AML-193 (cell line): ENCODE measurements at regions not wholly inside any gene's neighbourhood (a gene's known extent, or its start where the extent isn't known, plus 50 kb on each side); places are given as distances from the start of the nearest gene placed in this dataset.

Source experiments
- DNase-seq, 2 experiments: peaks; one replicate each; lab custom pipeline; 2025; lab: John Stamatoyannopoulos, UW

DNA sequence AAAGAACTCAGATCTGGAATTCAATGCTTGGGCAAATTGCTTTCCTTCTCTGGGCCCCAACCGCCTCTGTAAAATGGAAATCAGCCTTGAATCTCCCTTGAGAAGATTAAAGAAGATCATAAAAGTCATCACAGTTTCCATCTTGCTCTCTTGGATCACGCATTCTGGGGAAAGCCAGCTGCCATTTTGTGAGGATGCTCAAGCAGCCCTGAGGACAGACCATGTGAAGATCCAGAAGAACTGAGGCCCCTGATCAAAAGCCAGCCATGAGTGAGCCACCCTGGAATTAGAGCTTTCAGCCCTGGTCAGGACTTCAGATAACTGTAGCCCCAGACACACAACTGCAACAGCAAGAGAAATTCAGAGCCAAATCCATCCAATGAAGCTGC, 229.3 kb downstream of the MN1 start:
- DNase-seq, result no peak

DNA sequence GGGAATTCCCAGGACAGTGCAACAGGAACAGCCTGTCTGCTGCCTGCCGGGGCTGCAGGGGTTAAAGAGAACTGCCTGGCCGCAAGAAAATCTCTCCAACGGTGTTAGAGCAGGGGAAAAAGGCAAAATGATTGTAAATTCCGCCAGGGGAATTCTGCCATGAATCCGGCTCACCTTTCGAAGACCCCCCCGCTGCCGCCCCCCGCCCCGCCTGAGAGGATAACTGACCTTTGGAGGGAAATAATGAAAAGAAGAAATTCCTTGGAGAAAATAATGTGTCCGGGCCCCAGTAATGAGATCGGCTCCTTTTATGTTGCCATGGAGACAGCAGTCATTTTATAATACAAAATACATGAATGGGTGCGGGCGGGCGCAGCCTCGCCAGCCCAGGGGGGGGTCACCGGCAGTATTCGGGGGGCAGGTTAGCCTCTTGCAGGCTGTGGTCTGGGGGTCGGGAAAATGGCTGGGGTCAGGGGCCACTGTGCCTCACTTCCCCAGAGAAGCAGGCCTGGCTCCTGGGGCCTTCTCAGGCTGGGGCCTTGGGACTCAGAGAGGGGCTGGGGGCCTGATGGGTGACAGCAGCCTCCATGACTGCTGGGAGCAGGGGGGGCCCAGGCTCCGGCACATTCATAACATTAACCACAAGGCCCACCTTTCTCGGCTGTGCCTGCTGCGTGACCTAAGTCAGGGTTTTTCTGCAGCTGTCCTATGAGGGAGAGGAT, 228.1 kb downstream of the MN1 start:
- no peak for DNase-seq

DNA sequence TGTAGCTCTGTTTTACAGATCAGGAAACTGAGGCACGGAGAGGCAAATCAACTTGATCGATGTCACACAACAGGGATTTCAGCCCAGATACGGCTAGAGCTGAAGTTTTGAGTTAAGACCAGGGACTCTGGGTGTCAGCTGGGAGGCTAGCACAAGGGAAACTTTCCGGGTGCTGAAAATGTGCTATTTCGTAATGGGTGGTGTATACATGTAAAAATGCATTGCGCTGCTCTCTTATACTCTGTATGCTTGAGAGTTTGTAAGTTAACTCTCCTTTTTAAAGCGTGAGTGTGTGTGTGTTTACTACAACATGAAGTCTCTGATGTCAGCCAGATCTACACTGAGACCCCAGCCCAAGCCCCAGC, 227.6 kb downstream of the MN1 start:
- DNase-seq, result no peak

DNA sequence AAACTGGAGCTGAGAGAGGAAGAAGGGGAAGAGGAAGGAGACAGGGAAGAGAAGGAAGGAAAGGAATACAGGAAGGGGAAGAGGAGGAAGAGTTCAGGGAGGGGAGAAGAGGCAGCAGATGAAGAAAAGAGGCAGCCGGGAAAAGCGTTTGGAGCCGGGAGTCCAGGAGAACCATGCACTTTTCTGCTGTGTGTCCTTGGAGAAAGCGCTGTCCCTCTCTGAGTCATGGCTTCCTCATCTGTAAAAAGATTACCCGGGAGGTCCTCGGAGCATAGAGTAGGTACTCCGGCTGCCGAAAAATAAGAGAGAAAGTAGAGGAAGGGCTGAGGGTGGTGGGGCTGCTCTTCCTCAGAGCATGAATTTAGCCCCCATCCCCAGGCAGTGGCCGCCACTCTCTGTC, 226.9 kb downstream of the MN1 start:
- no peak for DNase-seq

DNA sequence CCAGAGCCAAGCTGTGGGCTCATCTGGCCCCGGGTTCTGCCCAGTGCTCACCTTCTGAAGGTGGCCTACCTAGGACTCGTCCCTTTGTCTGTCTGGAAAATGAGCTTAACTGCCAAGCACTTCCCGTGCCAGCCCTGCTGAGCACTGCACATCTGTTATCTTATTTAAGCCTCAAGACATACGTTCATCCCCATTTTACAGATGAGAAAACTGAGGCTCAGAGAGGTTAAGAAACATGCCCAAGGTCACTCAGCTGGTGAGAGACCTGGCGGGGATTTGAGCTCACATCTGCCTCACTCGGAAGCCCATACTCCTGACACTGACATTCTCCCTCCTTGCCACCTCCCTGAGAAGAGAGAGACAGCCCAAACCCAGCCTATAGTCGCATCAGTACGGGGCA, 226.2 kb downstream of the MN1 start:
- DNase-seq, result no peak

DNA sequence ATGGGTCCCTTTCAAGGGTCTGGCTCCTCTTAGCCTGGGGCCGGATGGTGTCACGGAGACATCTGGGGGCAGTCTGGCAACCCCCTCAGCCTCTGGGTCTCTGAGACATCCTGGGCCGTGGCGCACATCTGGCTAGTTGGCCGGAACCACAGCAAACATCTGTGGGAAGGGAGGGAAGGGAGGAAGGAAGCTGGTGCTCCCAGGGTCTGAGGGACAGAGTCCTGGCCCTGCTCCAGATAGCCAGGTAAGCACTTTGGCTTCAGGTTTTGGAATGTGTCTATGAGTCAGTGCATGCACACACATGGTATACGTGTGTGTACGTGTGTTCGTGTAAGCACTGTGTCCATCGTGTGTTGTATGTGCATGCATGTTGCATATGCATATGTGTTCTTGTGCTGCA, 225.1 kb downstream of the MN1 start:
- DNase-seq, result no peak

DNA sequence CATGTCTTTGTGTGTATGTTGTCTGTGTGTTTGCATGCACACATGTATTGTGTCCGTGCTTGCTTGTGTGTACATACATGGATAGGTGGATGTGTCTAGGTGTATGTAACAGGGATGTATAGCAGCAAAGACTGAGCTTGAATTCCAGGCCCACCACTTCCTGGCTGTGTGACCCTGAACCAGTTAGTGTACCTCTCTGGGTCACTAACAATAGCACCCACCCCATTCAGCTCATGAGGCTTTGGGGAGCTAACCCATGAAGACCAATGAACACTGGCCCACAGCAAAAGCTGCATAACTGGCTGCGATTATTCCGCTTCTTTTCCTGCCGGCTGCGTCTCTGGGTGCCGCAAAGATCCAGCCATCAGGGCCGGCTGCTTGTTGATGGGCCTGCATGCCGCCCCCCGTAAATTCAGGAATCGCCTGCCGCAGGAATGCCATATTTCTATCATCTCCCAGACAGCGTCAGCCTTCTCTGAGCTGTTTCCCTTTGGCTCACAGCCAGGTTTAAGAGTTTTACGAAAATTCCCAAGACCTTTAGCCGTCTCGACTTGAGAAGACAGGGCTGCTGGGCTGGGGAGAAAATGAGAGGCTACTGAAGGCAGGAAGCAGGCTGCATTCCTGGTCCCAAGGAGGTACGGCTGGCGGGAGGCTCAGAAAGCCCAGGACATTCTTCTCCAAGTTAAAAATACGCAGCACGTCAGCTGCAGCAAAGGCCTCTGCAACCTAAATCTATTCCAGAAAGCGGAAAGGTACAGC, 224.6 kb downstream of the MN1 start:
- DNase-seq, result no peak

DNA sequence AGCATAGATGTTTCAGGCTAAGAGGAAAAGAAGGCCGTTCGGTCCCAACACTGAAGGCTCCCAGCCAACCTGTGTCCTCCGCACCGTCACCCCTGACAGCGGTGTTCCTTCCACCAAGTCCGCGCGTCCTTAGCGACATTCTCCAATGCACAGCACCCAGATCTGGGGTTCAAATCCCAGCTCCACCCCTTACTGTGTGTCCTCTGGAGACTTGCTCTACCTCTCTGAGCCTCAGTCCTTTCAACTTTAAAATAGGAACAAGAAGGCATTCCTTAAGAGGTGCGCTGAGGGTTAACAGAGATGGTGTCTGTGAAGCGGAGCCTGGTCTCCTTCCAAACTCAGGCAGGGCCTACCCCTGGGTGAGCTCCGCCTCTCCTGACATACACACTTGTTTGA, 224.0 kb downstream of the MN1 start:
- no peak for DNase-seq

DNA sequence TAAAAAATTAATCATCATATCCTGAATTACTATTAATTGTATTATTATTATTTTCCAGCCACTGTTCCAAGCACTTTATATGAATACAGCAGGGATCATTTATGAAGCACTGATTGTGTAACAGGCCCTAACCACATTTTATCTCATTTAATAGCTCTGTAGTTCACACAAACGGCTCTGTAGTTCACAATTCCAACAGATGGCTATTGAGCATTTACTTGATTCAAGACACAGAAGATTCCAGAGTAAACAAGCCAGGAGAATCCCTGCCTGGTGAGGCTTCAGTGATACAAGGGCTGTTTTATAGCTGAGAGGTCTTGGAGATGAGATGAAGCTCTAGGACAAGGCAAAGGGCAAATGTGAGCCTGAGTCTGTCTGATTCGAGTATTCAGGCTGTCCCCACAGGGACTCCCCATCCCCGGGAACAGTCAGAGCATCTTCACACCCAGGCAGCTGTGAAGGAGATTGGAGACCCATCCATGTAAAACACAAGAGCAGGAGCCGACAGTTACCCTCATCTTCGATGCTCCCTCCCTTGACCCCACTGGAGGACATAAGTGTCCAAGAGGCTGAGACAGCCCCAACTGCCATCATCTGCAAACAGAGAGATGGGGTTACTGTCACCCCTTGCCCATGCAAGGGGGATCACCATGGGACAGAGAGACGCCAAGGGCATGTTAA, 222.5 kb downstream of the MN1 start:
- no peak for DNase-seq

DNA sequence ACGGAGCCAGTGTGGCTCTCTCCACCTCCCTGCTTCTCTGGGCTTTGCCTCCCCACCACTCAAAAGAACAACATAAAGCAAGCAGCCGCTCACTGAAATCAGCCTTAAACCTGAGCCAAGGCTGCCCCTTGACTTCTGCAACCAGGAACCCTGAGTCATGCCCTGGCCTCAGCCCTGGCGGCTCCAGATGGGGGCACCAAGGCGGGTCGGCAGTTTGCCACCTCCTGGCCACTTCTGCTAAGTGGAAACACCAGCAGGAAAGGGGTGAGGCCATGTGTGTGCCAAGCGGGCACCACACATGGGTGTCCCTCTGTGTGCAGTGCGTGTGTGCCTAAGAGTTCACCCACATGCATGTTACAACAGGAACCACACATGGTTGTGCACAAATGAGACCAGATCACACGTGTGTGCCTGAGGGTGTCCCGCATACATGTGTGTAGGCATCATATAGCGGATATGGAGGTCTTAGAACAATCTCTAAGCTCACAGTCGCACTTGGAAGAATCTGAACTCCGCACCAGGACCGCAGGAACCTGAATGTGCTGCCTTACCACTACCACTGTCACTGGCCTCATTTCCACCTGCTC, 221.2 kb downstream of the MN1 start:
- no peak for DNase-seq

DNA sequence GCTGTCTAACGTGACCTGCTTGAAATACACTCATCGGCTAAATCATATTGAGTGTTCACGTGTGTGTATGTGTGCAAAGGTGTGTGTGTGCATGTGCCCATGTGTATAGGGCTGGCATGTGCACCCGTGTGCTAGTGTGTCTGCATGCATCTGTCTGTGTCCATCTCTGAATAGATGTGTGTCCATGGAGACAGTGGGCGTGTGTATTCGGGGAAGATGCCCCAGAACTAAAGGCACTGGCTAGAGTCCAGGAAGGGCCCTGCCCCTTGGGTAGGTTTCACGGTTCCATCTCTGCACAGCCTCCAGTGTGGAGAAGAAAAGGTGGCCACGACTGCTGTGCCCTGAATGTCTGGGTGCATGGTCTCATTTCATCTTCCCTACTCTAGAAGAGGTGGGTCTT, 220.3 kb downstream of the MN1 start:
- DNase-seq, result no peak

DNA sequence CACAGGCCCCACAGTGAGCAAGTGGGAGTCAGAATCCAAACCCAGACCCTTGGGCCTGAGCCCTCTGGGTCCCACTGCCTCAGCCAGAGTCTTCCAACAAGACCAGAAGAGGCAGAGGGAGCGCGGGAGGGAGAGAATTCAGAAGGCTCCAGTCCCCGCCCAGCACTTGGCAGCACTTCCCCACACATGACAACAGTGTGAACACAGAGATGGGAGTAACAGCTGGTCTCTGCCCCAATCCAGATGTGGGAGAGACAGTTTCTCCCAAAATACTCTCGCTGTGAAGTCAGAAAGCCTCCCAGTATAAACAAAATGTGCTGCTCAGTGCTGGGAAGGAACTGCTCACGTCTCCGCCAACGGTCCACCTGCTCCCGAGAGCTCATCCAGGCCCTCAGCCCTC, 219.9 kb downstream of the MN1 start:
- no peak for DNase-seq

DNA sequence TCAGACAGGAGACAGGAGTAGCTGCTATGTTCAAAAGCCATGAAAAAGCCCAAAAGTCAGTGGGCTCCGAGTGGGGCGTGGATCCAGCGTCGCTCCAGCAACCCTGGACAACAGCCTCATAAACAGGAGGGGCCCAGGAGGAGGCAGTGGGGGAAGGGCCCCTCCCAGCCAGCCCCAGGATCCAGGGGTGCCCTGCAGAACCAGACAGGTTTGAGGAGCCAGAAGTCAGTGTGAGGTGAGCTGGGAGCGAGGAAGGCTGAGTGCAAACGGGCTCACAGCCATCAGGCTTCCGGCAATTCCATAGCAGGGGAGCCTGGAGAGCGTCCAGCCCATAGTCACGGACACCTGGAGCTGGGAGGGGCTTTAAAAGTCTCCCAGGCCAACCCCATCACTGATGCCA, 217.7 kb downstream of the MN1 start:
- no peak for DNase-seq

DNA sequence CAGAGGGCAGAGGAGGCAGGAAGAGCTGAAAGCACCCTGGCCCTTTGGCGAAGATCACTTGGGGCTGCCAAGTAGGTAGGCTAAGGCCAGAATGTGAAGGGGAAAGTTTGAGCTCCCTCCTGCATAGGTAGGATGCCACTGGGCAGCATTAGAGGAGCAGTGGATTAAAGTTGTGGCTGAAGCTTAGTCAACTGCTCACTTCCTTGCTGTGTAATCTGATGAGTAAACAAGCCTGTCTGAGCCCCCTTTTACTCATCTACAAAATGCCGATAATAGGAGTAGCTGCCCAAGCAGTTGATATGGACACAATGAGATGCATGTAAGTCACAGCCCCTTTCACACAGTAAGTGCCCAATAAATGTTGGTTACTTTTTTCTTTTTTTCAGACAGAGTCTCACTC, 216.4 kb downstream of the MN1 start:
- DNase-seq, result no peak

DNA sequence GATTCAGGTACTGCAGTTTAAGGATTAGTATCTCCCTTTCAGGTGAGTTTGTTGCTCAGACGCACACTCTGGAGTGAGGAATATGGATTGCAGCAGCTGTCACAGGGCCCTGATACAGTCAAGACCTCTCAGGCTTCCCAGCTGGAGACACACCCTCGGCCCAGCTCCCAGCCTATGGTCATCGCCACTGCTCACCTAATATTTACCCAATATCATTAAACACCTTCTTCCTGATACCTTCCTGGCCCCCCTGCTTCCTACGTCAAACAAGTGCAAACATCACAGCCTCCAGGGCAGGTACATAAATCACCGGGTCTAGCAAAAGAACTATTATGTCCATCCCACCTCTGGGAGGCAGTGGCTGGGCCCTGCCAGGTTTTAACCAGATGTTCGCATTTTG, 213.3 kb downstream of the MN1 start:
- no peak for DNase-seq

DNA sequence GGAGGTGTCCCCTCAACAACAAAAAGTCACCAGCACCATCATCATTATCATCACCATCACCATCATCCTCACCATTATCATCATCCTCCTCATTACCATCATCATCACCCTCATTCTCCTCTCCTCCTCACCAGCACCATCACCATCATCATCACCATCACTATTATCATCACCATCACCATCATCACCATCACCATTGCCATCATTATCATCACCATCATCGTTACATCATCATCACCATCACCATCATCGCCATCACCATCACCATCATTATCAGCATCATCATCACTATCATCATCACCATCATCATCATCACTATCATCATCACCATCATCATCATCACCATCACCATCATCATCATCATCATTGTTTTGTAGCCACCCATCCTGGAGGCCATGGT, 212.6 kb downstream of the MN1 start:
- no peak for DNase-seq

DNA sequence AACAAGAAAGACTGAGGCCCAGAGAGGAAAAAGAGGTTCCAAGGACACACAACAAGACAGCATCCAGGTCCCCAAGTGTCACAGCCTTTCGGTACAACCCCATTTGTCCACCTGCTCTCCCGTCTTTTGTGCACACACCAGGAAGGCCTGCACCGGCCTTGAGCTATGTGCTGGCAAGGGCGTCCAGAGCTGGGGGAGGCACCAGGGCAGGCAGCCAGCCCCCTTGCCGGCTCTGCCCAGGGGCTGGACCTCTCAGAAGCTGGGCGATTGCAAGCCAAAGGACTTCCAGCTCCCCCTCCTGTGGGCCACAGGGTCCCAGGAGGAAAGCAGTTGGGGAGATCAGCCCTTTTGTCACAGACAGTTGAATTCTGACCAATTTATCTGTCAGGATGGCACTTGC, 210.5 kb downstream of the MN1 start:
- no peak for DNase-seq

DNA sequence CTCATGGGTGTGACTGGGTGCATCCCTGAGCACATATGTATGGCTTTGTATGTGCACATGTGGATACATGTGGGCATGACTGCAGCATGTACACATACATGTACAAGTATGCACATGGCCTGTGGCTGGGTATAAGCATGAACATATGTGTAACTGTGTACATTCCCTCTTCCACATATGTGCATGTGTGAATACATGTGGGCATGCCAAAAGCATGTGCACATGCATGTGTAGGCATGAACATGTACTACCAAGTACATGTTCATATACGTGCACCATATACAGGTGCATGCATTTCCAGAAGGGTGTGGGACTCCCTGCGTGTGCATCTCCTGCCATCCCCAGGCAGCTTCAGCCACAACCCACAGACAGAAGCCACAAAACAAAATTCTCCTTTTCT, 208.2 kb downstream of the MN1 start:
- DNase-seq, result no peak

DNA sequence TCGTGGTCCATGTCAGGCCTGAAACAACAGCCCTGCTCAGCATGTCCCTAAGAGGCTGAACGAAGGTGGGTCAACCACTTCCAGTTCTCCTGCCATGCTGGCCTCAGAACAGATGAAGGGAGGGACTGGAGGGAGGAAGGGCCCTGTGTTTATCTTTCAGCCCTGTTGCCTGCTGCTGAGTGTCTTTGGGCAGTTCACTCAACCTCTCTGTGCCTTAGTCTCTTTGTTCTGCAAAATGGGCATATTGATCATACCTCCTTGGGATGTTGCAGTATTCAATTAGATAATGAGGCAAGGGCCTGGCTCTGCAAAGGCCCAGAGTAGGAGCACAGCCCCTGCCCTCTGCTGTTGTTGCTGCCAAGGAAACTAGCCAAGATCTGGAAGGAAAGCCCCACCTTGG, 207.5 kb downstream of the MN1 start:
- no peak for DNase-seq

DNA sequence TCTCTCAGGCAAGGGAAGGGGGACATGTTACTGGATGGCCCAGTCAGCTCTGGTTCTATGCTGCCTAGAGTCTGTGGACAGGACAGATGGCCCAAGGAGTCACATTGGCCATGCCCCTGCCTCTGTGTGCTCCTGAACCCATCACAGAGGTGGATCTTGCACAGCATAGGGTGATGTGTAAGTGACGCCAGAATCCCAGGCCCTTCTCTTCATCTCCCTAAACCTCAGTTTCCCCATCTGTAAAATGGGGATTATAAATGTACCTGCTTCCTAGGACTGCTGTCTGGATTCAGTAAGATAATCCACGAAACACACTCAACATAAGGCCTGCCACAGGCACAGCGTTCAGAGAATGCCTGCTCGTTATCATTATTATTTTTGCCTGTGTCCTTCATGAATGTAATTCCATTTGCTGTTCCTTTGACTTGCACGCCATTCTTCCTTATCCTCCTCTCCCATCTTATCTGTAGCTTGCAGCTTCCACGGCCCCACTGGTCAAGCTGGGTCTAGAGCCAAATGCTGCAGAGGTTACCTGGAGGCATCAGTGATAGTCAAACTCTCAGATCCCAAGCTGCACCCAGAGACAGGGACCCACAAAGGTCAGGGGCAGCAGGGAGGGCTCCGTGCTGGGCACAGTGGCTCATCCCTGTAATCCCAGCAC, 207.0 kb downstream of the MN1 start:
- DNase-seq, result no peak

DNA sequence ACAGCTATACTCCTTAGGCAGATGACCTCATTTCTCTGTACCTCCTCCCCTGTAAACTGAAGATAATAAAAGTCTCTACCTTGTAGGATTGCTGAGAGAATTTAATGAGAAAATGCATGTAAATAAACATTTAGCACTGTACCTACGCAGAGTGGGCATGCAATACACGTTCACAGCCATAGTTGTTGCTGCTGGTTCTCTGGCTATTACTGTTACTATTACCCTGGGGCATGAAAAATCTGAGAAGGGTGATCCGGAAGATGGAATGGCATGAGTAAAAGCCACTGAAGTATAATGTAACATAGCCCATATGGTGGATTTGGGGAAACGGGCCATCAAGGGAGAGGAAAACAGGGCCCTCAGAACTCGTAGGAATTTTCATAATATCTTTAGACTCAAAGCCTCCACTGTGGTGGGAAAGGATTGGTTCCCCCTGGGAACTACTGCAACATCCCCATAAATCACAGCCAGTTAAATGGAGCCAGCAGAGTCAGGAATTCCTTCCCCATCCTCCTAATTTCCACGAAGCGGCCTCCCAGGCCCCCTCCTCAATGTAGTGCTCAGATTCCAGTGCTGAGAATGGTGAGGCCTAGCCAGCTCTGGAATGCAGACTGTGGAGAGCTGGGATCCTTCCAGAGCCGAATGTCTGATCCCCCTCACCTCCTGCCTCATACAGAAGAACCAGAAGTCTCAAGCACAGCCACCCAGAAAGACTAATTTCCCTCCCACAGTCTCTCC, 205.3 kb downstream of the MN1 start:
- DNase-seq, result no peak
